PC-3 (cell line): ENCODE measurements at regions not wholly inside any gene's neighbourhood (a gene's known extent, or its start where the extent isn't known, plus 50 kb on each side); places are given as distances from the start of the nearest gene placed in this dataset.
"Not testable (repeated sequence)": the region's sequence is repeated elsewhere in the genome, so short reads cannot be mapped to it uniquely, and the experiment has no call there.

Source experiments
- EZH2 ChIP-seq: fragments of 300-600 bp; sonication (generic); IDR thresholded peaks from one replicate; pipeline ENCODE4 v1.6.1; 2017; ENCODE audit warnings: antibody characterized with exemption, mild to moderate bottlenecking, low read length; ENCODE audit not compliant: unreplicated experiment
- EZH2phosphoT487 ChIP-seq: fragments of 300-600 bp; sonication (generic); IDR thresholded peaks from 2 replicates; pipeline ENCODE4 v1.6.1; 2018; ENCODE audit warnings: mild to moderate bottlenecking, antibody characterized with exemption, low read length, borderline replicate concordance
- TF ChIP-seq, protein P1 (sequence below): fragments of 300-600 bp; sonication (generic); conservative IDR thresholded peaks from 2 replicates; pipeline ENCODE4 v1.5.1; 2017; ENCODE audit warnings: antibody characterized with exemption, low read depth, mild to moderate bottlenecking, low read length

- TF ChIP-seq, protein P1, sequence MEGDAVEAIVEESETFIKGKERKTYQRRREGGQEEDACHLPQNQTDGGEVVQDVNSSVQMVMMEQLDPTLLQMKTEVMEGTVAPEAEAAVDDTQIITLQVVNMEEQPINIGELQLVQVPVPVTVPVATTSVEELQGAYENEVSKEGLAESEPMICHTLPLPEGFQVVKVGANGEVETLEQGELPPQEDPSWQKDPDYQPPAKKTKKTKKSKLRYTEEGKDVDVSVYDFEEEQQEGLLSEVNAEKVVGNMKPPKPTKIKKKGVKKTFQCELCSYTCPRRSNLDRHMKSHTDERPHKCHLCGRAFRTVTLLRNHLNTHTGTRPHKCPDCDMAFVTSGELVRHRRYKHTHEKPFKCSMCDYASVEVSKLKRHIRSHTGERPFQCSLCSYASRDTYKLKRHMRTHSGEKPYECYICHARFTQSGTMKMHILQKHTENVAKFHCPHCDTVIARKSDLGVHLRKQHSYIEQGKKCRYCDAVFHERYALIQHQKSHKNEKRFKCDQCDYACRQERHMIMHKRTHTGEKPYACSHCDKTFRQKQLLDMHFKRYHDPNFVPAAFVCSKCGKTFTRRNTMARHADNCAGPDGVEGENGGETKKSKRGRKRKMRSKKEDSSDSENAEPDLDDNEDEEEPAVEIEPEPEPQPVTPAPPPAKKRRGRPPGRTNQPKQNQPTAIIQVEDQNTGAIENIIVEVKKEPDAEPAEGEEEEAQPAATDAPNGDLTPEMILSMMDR = not testable (repeated sequence)
- TF ChIP-seq EZH2, EZH2phosphoT487: not testable (repeated sequence)
Measured at GRCh38 chr21:25437465-25437864, 169.8 kb downstream of the MRPL39 start.
